GM12878 (cell line): ENCODE measurements at regions not wholly inside any gene's neighbourhood (a gene's known extent, or its start where the extent isn't known, plus 50 kb on each side); places are given as distances from the start of the nearest gene placed in this dataset.

Experiments
- ATAC-seq: fragments of 200-7000 bp; cut with Tn5 transposase; 3 replicates; pipeline ENCODE4 v1.9.1; 2020; ENCODE audit warnings: mild to moderate bottlenecking, moderate library complexity
- BruUV-seq: library from RNA; stranded (reverse); fragments of 400-500 nt; replicated peaks from 2 replicates; lab custom pipeline; 2021; lab: Mats Ljungman, UMichigan
- CTCF ChIA-PET: fragments of 300-600 bp; sonication (Branson Sonifier 250); formaldehyde crosslinking; extraction: SDS; loops from one replicate; lab custom pipeline; 2021; ENCODE audit warnings: inconsistent platforms; lab: Yijun Ruan, JAX
- POLR2A ChIA-PET: fragments of 350-600 bp; formaldehyde crosslinking; extraction: SDS; loops from one replicate; lab custom pipeline; 2021; ENCODE audit warnings: inconsistent platforms; lab: Charles Lee
- RAD21 ChIA-PET: fragments of 300-600 bp; sonication (Branson Sonifier 250); formaldehyde crosslinking; loops from one replicate; lab custom pipeline; 2023; ENCODE audit warnings: antibody characterized with exemption; ENCODE audit not compliant: unreplicated experiment; lab: Charles Lee
- SMC1A ChIA-PET: fragments of 300-600 bp; sonication (Branson Sonifier 250); formaldehyde crosslinking; loops from one replicate; lab custom pipeline; 2023; ENCODE audit not compliant: unreplicated experiment, uncharacterized antibody; lab: Charles Lee
- DNase-seq: peaks from one replicate; pipeline ENCODE4 v3.0.0-alpha.2; 2011; ENCODE audit warnings: low read depth, low spot score
- FAIRE-seq: peaks from 3 replicates; lab custom pipeline; 2011; peaks lifted over from hg19 to GRCh38; lab: Jason Lieb, UNC
- H2AFZ ChIP-seq: 2 replicates; pipeline ENCODE4 v1.6.0; 2011; ENCODE audit warnings: low read depth, low read length, control low read depth; ENCODE audit not compliant: control insufficient read depth
- H3K27ac ChIP-seq: 2 replicates; pipeline ENCODE4 v1.5.1; 2011; ENCODE audit warnings: control low read depth; ENCODE audit not compliant: control insufficient read depth, insufficient read depth
- H3K27me3 ChIP-seq, 2 experiments: replicated peaks in 1 of 2; 2 replicates each; pipeline versions ENCODE4 v1.6.0 to v1.6.1; 2011; ENCODE audit warnings: low read length in 1 of 2; ENCODE audit not compliant: control insufficient read depth in 2 of 2, insufficient read depth in 2 of 2
- H3K36me3 ChIP-seq, 2 experiments: 2 replicates each; pipeline ENCODE4 v1.5.1; 2011; ENCODE audit warnings: low read length in 1 of 2; ENCODE audit not compliant: control insufficient read depth in 2 of 2, insufficient read depth in 2 of 2
- H3K4me1 ChIP-seq: 2 replicates; pipeline ENCODE4 v1.6.1; 2011; ENCODE audit warnings: mild to moderate bottlenecking, low read length, moderate library complexity, mixed read lengths; ENCODE audit not compliant: control insufficient read depth, insufficient read depth
- H3K4me2 ChIP-seq: 2 replicates; pipeline ENCODE4 v1.6.0; 2011; ENCODE audit warnings: control low read depth; ENCODE audit not compliant: control insufficient read depth, insufficient read depth
- H3K4me3 ChIP-seq: fragments of 200-600 bp; sonication (generic); 2 replicates; pipeline ENCODE4 v1.5.1; 2016
- H3K79me2 ChIP-seq: 2 replicates; pipeline ENCODE4 v1.6.0; 2011; ENCODE audit warnings: low read length; ENCODE audit not compliant: control insufficient read depth, insufficient read depth
- H3K9ac ChIP-seq: 2 replicates; pipeline ENCODE4 v1.8.0; 2011; ENCODE audit warnings: low read length, control low read depth, mixed read lengths; ENCODE audit not compliant: control insufficient read depth, insufficient read depth
- H3K9me3 ChIP-seq: replicated peaks from 3 replicates; pipeline ENCODE4 v1.5.1; 2011; ENCODE audit warnings: mild to moderate bottlenecking, low read length; ENCODE audit not compliant: control insufficient read depth, insufficient read depth
- H4K20me1 ChIP-seq: 2 replicates; pipeline ENCODE4 v1.6.0; 2011; ENCODE audit not compliant: control insufficient read depth, insufficient read depth
- CHD2 ChIP-seq: IDR thresholded peaks from 2 replicates; pipeline ENCODE4 v1.6.1; 2011; ENCODE audit warnings: low read depth, low read length, improper control_type of control experiment, borderline replicate concordance
- CHD4 ChIP-seq: fragments of 200-600 bp; sonication (generic); IDR thresholded peaks from 2 replicates; pipeline ENCODE4 v1.6.1; 2016; ENCODE audit warnings: mild to moderate bottlenecking
- CUX1 ChIP-seq: IDR thresholded peaks from 2 replicates; pipeline ENCODE4 v1.6.1; 2012; ENCODE audit warnings: improper control_type of control experiment, low read depth, low read length; ENCODE audit not compliant: insufficient replicate concordance
- EZH2 ChIP-seq: IDR thresholded peaks from 2 replicates; pipeline ENCODE4 v1.6.1; 2012; ENCODE audit warnings: low read depth, mild to moderate bottlenecking, control low read depth, inconsistent platforms, low read length, borderline replicate concordance; ENCODE audit not compliant: control insufficient read depth
- IRF5 ChIP-seq: fragments of 450-650 bp; IDR thresholded peaks from 2 replicates; pipeline ENCODE4 v1.6.1; 2017; ENCODE audit warnings: borderline replicate concordance
- NBN ChIP-seq: fragments of 450-650 bp; IDR thresholded peaks from 2 replicates; pipeline ENCODE4 v1.6.1; 2016
- NFIC ChIP-seq: IDR thresholded peaks from 2 replicates; pipeline ENCODE4 v1.6.1; 2012; ENCODE audit warnings: low read depth, mild to moderate bottlenecking, inconsistent platforms, low read length, moderate library complexity
- PKNOX1 ChIP-seq: fragments of 450-650 bp; IDR thresholded peaks from 2 replicates; pipeline ENCODE4 v1.6.1; 2016; ENCODE audit warnings: mild to moderate bottlenecking
- RAD21 ChIP-seq: IDR thresholded peaks from 2 replicates; pipeline ENCODE4 v1.6.1; 2011; ENCODE audit warnings: mild to moderate bottlenecking, low read depth, low read length, moderate library complexity; ENCODE audit not compliant: insufficient read depth
- RUNX3 ChIP-seq: IDR thresholded peaks from 2 replicates; pipeline ENCODE4 v1.6.1; 2012; ENCODE audit warnings: low read length, inconsistent platforms
- STAT3 ChIP-seq: IDR thresholded peaks from 2 replicates; pipeline ENCODE4 v1.6.1; 2011; ENCODE audit warnings: low read depth, low read length, improper control_type of control experiment
- TBL1XR1 ChIP-seq: IDR thresholded peaks from 2 replicates; pipeline ENCODE4 v1.6.1; 2012; ENCODE audit warnings: low read depth, low read length, improper control_type of control experiment
- WGBS: methylation state at CpG from one replicate; pipeline ENCODE4 v1.1.6; 2016; ENCODE audit warnings: low lambda C conversion rate; ENCODE audit not compliant: insufficient replicate concordance, insufficient coverage; ENCODE audit errors: missing lambda C conversion rate; 5-methylcytosine and 5-hydroxymethylcytosine counted together
- in situ Hi-C: fragments of 300-500 bp; cut with MboI; formaldehyde crosslinking; loops from 9 replicates; pipeline ENCODE4 v1.14.3; 2018; ENCODE audit warnings: mixed read lengths
- intact Hi-C: fragments of 100-400 bp; cut with micrococcal nuclease; formaldehyde crosslinking; loops from one replicate; pipeline ENCODE4 v1.14.2; 2022; ENCODE audit not compliant: unreplicated experiment

GRCh38 chr1:99559166-99559565 is 86.7 kb upstream of the PALMD start:
- intact Hi-C loops, result no loop called here
- H3K27me3 ChIP-seq, result no peaks in the 10 kb centered on the region
- no peak for DNase-seq
- no peak overlapping the region for H2AFZ ChIP-seq
- CTCF ChIA-PET, result no interaction called here
- no peaks in the 10 kb centered on the region for H3K4me1 ChIP-seq
- no peak for TF ChIP-seq NBN
- no peak for TF ChIP-seq EZH2
- no peak for TF ChIP-seq PKNOX1
- no peak for TF ChIP-seq STAT3
- no peak for TF ChIP-seq RAD21
- TF ChIP-seq RUNX3, result no peak
- TF ChIP-seq IRF5, result no peak
- TF ChIP-seq CHD4, result no peak
- no peak for TF ChIP-seq TBL1XR1
- TF ChIP-seq CUX1, result no peak
- TF ChIP-seq NFIC, result no peak
- TF ChIP-seq CHD2, result no peak
- TF ChIP-seq, all 136 proteins: peak for 0
- Histone ChIP-seq H3K79me2 (no peaks in the 10 kb centered on the region), H3K9me3 (no peaks in the 10 kb centered on the region), H3K36me3 (no peaks in the 10 kb centered on the region), H4K20me1 (no peaks in the 10 kb centered on the region), H3K9ac (no peak overlapping the region), H3K27ac (no peak overlapping the region), H3K4me2 (no peak overlapping the region), H3K4me3 (no peak overlapping the region)
- 22% methylated on average over 2 of the region's 2 CpGs for WGBS
- no peak for FAIRE-seq
- ChIA-PET RAD21 (no interaction called here), SMC1A (interaction anchor here (0.6 kb wide), 1 partner anchor 1416 kb away, joined by 3 read pairs; no protein-coding TSS in a partner anchor), POLR2A (no interaction called here)
- no peak for ATAC-seq
- in situ Hi-C loops, result no loop called here
- no TSS peak for BruUV-seq
